ENCODE measurements at regions not wholly inside any gene's neighbourhood (a gene's known extent, or its start where the extent isn't known, plus 50 kb on each side); places are given as distances from the start of the nearest gene placed in this dataset.

DNA sequence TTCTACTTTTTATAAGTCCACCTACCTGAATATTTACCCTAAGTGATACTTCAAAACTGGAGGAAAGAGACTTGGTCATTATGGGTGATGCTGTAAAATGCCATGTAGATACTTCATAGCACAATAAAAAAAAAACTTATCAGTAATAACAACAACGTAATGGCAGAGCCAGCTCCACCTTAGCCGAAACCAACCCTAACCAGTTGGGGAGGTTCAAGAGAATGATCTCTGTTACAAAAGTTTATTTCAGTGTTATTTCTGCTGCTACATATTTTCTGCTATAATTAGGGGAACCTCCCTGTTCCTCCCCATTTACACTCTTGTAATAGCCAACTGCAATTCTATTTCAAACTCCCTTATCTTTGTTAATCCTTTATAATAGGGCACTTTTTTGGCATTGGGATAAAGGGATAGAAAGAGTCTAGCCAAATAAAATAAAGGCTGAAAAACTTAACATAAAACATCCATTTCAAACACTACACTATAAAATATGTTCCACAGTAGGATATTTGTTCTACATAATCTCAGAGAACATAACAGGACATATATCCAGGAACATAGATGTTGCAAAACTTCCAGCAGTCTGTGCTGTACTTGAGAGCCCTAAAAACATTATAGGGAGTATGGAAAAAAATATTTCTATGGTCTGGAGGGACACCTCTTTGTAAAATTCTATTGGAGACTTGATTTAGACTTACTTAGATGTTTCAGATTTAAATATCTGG lies 138.7 kb upstream of the POF1B start:
- peak; percentile 84 for ATAC-seq
- DNase-seq = peak in 1 of 3 donors; percentile 16
- no peak for TF ChIP-seq CTCF (IDR thresholded peaks at IDR 0.05)
- Histone ChIP-seq H3K36me3 (ENCODE audit: low read depth) (no peaks in the 10 kb centered on the region), H3K4me1 (ENCODE audit: low read depth) (no peaks in the 10 kb centered on the region), H3K9me3 (no peaks in the 10 kb centered on the region), H3K4me3 (no peak overlapping the region)
- intact Hi-C loops (cut with DNase I, micrococcal nuclease) = loop anchor here in 1 of 2 donors (10.0 kb wide), 1 partner anchor 143 kb away; the partner anchor contains the start of gene POF1B

DNA sequence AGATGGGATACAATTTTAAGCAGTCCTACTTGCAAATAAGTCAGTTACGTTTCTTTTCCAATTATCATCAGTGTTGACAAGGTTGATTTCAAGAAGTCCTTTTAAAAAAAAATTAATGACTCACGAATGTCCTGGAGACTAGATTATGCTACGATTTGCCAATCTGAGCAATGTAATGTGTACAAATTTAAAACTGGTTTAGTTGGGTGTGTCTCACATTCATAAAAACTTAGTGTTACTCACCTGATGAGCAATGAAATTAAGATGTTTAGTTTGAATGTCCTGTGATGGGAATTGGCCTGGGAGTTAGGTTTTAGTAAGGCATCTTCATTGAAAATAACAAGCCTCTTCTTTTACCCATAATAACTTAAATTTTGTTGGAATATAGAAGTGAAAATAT lies 136.7 kb upstream of the POF1B start:
- no peak overlapping the region for H3K4me3 ChIP-seq
- TF ChIP-seq CTCF (IDR thresholded peaks at IDR 0.05) = no peak
- no peaks in the 10 kb centered on the region for H3K9me3 ChIP-seq
- no peak for DNase-seq
- intact Hi-C loops (cut with DNase I, micrococcal nuclease) = loop anchor here in 1 of 2 donors (10.0 kb wide), 1 partner anchor 141 kb away; the partner anchor contains the start of gene POF1B
- no peaks in the 10 kb centered on the region for H3K36me3 ChIP-seq (ENCODE audit: low read depth)
- no peaks in the 10 kb centered on the region for H3K4me1 ChIP-seq (ENCODE audit: low read depth)
- peak; percentile 62 for ATAC-seq

DNA sequence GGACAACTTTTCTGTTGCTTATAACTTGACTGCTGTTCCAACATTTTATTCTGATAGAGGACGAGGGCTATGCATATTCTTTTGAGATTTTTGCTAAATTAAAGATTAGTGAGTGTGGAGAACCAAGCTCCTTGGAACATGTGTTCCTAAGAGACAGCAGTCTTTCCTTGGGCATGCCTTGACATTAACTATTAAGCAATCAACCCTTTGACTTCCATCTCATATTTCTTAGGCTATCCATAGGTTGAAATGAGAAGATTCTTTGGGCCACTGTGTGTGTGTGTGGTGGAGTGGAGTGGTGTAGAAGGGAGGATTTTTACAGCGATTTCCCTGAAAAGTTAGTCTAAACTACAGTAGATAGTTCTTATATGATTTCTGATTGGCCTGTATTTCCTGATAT lies 127.4 kb upstream of the POF1B start:
- no peak for TF ChIP-seq CTCF (IDR thresholded peaks at IDR 0.05)
- Histone ChIP-seq H3K9me3 (no peaks in the 10 kb centered on the region), H3K36me3 (ENCODE audit: low read depth) (no peaks in the 10 kb centered on the region), H3K4me1 (ENCODE audit: low read depth) (no peaks in the 10 kb centered on the region), H3K4me3 (no peak overlapping the region)
- no peak for ATAC-seq
- no peak for DNase-seq
- intact Hi-C loops (cut with DNase I, micrococcal nuclease) = no loop called here

- no peaks in the 10 kb centered on the region for H3K36me3 ChIP-seq (ENCODE audit: low read depth)
- intact Hi-C loops (cut with DNase I, micrococcal nuclease) = no loop called here
- ATAC-seq (no peak), DNase-seq (no peak)
- H3K4me3 ChIP-seq = no peak overlapping the region
- TF ChIP-seq CTCF (IDR thresholded peaks at IDR 0.05) = no peak
- H3K4me1 ChIP-seq (ENCODE audit: low read depth) = no peaks in the 10 kb centered on the region
- no peaks in the 10 kb centered on the region for H3K9me3 ChIP-seq
These were observed 126.3 kb upstream of the POF1B start for GRCh38 chrX:85505801-85506200.

- Histone ChIP-seq H3K9me3 (no peaks in the 10 kb centered on the region), H3K4me1 (ENCODE audit: low read depth) (no peaks in the 10 kb centered on the region), H3K36me3 (ENCODE audit: low read depth) (no peaks in the 10 kb centered on the region), H3K4me3 (no peak overlapping the region)
- DNase-seq (no peak), ATAC-seq (no peak)
- intact Hi-C loops (cut with DNase I, micrococcal nuclease) = no loop called here
- no peak for TF ChIP-seq CTCF (IDR thresholded peaks at IDR 0.05)
These were observed 124.9 kb upstream of the POF1B start for GRCh38 chrX:85504381-85504780.

Measured in mucosa of descending colon (tissue), 3 donors.